BE2C (cell line): ENCODE measurements at regions not wholly inside any gene's neighbourhood (a gene's known extent, or its start where the extent isn't known, plus 50 kb on each side); places are given as distances from the start of the nearest gene placed in this dataset.

ENCODE experiments used
- DNase-seq: peaks from one replicate; pipeline ENCODE4 v3.0.0-alpha.2; 2020
- H3K27me3 ChIP-seq: fragments of 250-450 bp; sonication (Bioruptor Pico); 2 replicates; pipeline ENCODE4 v1.5.1; 2020; ENCODE audit warnings: mild to moderate bottlenecking
- H3K36me3 ChIP-seq: fragments of 250-450 bp; sonication (Bioruptor Pico); 2 replicates; pipeline ENCODE4 v1.5.1; 2020; ENCODE audit warnings: mild to moderate bottlenecking
- H3K4me1 ChIP-seq: fragments of 250-450 bp; sonication (Bioruptor Pico); 2 replicates; pipeline ENCODE4 v1.5.1; 2020
- H3K4me3 ChIP-seq: 2 replicates; pipeline ENCODE4 v1.5.1; 2011; ENCODE audit warnings: low read depth, low read length
- H3K9me3 ChIP-seq: fragments of 250-450 bp; sonication (Bioruptor Pico); 2 replicates; pipeline ENCODE4 v1.5.1; 2020
- CTCF ChIP-seq: IDR thresholded peaks from 2 replicates; pipeline ENCODE4 v1.5.1; 2012; ENCODE audit warnings: mild to moderate bottlenecking, low read depth, low read length

- Histone ChIP-seq H3K27me3 (no peaks in the 10 kb centered on the region), H3K4me1 (no peaks in the 10 kb centered on the region; the same call in 1 of the 2 replicates), H3K4me3 (no peak overlapping the region), H3K36me3 (no peaks in the 10 kb centered on the region), H3K9me3 (no peaks in the 10 kb centered on the region)
- DNase-seq, result no peak
- no peak for TF ChIP-seq CTCF
These were observed 1303.8 kb upstream of the ADGRB3 start for GRCh38 chr6:67331304-67331703.

DNA sequence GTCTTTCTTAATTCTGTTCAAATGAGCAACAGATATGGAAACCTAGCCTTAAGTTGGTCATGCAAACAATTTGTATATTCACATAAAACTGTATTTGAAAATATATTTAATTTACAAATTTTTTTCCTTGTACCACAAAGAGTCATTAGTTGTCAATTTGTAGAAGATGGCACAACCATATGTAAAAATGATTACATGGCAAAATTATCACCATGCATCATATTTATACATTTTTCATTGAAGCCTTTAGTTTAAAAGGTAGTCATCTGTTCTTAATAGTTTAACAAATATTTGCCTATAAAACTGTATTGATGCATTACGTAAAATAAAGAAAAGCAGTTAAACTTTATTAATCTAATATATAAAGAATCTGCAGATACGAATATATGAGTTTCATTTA is 1306.8 kb upstream of the ADGRB3 start:
- no peaks in the 10 kb centered on the region for H3K27me3 ChIP-seq
- no peaks in the 10 kb centered on the region; the same call in 1 of the 2 replicates for H3K4me1 ChIP-seq
- no peak for DNase-seq
- no peak overlapping the region for H3K4me3 ChIP-seq
- no peaks in the 10 kb centered on the region for H3K9me3 ChIP-seq
- H3K36me3 ChIP-seq, result no peaks in the 10 kb centered on the region
- no peak for TF ChIP-seq CTCF

GRCh38 chr6:67300430-67301040 is 1334.5 kb upstream of the ADGRB3 start:
- no peaks in the 10 kb centered on the region for H3K36me3 ChIP-seq
- no peaks in the 10 kb centered on the region for H3K4me1 ChIP-seq
- H3K9me3 ChIP-seq, result no peaks in the 10 kb centered on the region
- peak; percentile 8 for DNase-seq
- H3K4me3 ChIP-seq, result no peak overlapping the region
- no peaks in the 10 kb centered on the region for H3K27me3 ChIP-seq
- TF ChIP-seq CTCF, result no peak

DNA sequence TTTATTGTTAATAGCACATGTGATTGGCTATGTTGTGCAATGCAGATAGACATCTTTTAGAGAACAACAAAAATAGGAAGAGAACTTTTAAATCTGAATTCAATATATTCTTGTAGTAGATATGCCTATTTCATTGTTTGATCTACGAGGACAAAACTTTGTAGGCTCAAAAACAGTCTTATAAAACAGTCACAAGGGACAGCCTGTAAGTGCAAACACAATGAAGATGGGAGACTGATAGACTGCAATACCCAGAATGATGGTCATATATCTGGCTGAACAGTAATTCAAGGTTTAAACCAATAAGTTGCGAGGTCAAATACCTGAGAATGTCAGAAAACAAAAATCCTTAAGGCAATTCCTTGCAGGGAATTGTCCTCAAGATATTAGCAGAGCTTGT is 1342.9 kb upstream of the ADGRB3 start:
- DNase-seq, result no peak
- Histone ChIP-seq H3K27me3 (no peaks in the 10 kb centered on the region), H3K4me3 (no peak overlapping the region), H3K36me3 (no peaks in the 10 kb centered on the region), H3K4me1 (no peaks in the 10 kb centered on the region), H3K9me3 (no peaks in the 10 kb centered on the region)
- TF ChIP-seq CTCF, result no peak

DNA sequence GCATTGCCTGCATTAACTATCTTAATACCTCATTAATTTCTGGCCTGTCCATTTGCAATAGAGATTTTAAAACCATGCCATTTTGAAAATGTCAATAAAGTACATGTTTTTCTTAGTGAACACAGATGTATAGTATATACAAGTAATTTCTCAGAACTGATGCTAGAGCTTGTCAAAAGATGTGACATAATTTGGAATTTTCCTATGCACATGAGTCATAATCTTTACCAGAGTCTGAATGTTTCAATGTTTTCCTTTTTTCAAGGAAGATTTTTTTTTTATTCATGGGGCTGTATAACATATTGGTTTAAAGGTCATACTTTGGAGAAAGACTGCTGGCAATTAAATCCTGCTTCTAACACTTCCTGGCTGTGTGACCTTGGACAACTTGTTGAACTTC is 1347.5 kb upstream of the ADGRB3 start:
- TF ChIP-seq CTCF, result no peak
- H3K4me3 ChIP-seq, result no peak overlapping the region
- H3K4me1 ChIP-seq, result no peaks in the 10 kb centered on the region
- H3K27me3 ChIP-seq, result no peaks in the 10 kb centered on the region
- no peak for DNase-seq
- no peaks in the 10 kb centered on the region for H3K36me3 ChIP-seq
- H3K9me3 ChIP-seq, result no peaks in the 10 kb centered on the region

- no peak for TF ChIP-seq CTCF
- no peak for DNase-seq
- Histone ChIP-seq H3K27me3 (no peaks in the 10 kb centered on the region), H3K4me1 (no peaks in the 10 kb centered on the region), H3K4me3 (no peak overlapping the region), H3K9me3 (no peaks in the 10 kb centered on the region), H3K36me3 (no peaks in the 10 kb centered on the region)
These were observed 1349.1 kb upstream of the ADGRB3 start for GRCh38 chr6:67285770-67286495.
